Smooth muscle cell (in vitro differentiated cells): ENCODE measurements at regions not wholly inside any gene's neighbourhood (a gene's known extent, or its start where the extent isn't known, plus 50 kb on each side); places are given as distances from the start of the nearest gene placed in this dataset.

Experiments used
- DNase-seq: peaks from one replicate; lab custom pipeline; 2025; ENCODE audit not compliant: unreplicated experiment; lab: John Stamatoyannopoulos, UW
- H2AFZ ChIP-seq: fragments of 200-600 bp; sonication (generic); 2 replicates; pipeline ENCODE4 v1.6.0; 2016; ENCODE audit warnings: antibody characterized with exemption, low read depth, mild to moderate bottlenecking
- H3F3A ChIP-seq: fragments of 200-600 bp; sonication (generic); 2 replicates; pipeline ENCODE4 v1.6.0; 2017; ENCODE audit warnings: antibody characterized with exemption, low read depth
- H3K27ac ChIP-seq: fragments of 200-600 bp; sonication (generic); 2 replicates; pipeline ENCODE4 v1.5.1; 2016; ENCODE audit warnings: low read depth, mild to moderate bottlenecking
- H3K27me3 ChIP-seq: fragments of 200-600 bp; sonication (generic); 2 replicates; pipeline ENCODE4 v1.6.1; 2016; ENCODE audit warnings: low read depth, mild to moderate bottlenecking
- H3K36me3 ChIP-seq: fragments of 200-600 bp; sonication (generic); 2 replicates; pipeline ENCODE4 v1.5.1; 2016; ENCODE audit warnings: low read depth
- H3K4me1 ChIP-seq: fragments of 200-600 bp; sonication (generic); 2 replicates; pipeline ENCODE4 v1.5.1; 2016; ENCODE audit warnings: low read depth
- H3K4me2 ChIP-seq: fragments of 200-600 bp; sonication (generic); 2 replicates; pipeline ENCODE4 v1.6.0; 2016; ENCODE audit warnings: mild to moderate bottlenecking
- H3K4me3 ChIP-seq: fragments of 200-600 bp; sonication (generic); 2 replicates; pipeline ENCODE4 v1.5.1; 2016; ENCODE audit warnings: mild to moderate bottlenecking
- H3K79me2 ChIP-seq: fragments of 200-600 bp; sonication (generic); 2 replicates; pipeline ENCODE4 v1.6.0; 2016; ENCODE audit warnings: low read depth, mild to moderate bottlenecking
- H3K9ac ChIP-seq: fragments of 200-600 bp; sonication (generic); 2 replicates; pipeline ENCODE4 v1.6.0; 2016; ENCODE audit warnings: low read depth
- H3K9me3 ChIP-seq: fragments of 200-600 bp; sonication (generic); replicated peaks from 2 replicates; pipeline ENCODE4 v1.5.1; 2016; ENCODE audit warnings: low read depth
- H4K20me1 ChIP-seq: fragments of 200-600 bp; sonication (generic); 2 replicates; pipeline ENCODE4 v1.6.0; 2016; ENCODE audit warnings: low read depth
- WGBS: methylation state at CpG from one replicate; pipeline ENCODE4 v1.1.7; 2016; ENCODE audit warnings: low lambda C conversion rate; 5-methylcytosine and 5-hydroxymethylcytosine counted together
- TF ChIP-seq, protein P1 (sequence below): fragments of 200-600 bp; sonication (generic); IDR thresholded peaks from 2 replicates; pipeline ENCODE4 v1.5.1; 2017; ENCODE audit warnings: borderline replicate concordance, mild to moderate bottlenecking, antibody characterized with exemption; ENCODE audit not compliant: insufficient read depth, poor library complexity, severe bottlenecking

DNA sequence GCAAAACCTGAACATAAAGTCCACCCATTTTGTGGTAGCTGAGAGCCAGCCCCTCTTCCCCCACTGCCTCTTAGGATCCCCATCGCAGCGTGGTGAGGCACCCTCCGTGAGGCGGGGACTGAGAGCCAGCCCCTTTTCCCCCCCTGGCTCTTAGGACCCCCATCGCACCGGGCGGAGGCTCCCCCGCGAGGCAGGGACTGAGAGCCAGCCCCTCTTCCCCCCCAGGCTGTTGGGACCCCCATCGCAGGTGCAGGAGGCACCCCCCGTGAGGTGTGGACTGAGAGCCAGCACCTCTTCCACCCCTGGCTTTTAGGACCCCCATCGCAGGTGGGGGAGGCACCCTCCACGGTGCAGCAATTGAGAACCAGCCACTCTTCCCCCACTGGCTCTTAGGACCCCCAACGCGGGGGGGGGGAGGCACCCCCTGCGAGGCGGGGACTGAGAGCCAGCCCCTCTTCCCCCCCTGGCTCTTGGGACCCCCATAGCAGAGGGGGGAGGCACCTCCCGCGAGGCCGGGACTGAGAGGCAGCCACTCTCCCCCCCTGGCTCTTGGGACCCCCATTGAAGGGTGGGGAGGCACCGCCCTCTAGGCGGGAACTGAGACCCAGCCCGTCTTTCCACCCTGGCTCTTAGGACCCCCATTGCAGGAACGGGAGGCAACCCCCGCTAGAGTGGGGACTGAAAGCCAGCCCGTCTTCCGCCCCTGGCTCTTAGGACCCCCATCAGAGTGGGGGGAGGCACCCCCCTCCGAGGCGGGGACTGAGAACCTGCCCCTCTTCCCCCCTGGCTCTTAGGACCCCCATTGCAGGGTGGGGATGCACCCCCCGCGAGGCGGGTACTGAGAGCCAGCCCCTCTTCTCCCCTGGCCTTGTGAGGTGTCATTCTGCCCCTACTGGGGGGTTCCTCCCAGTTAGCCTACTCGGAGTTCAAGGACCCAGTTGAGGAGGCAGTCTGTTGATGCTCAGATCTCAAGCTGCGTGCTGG, 366.4 kb upstream of the SPRY2 start:
- H3K4me2 ChIP-seq = no peak overlapping the region
- H3K4me3 ChIP-seq = no peak overlapping the region
- WGBS = 92% methylated on average over 25 of the region's 34 CpGs
- no peak for DNase-seq
- H3K9ac ChIP-seq = no peak overlapping the region
- H3K4me1 ChIP-seq = no peaks in the 10 kb centered on the region
- no peak overlapping the region for H2AFZ ChIP-seq
- no peaks in the 10 kb centered on the region for H3K27me3 ChIP-seq
- no peak overlapping the region for H3K27ac ChIP-seq
- H3F3A ChIP-seq = no peaks in the 10 kb centered on the region
- H4K20me1 ChIP-seq = no peaks in the 10 kb centered on the region
- H3K79me2 ChIP-seq = no peaks in the 10 kb centered on the region
- H3K36me3 ChIP-seq = no peaks in the 10 kb centered on the region
- TF ChIP-seq, protein P1, sequence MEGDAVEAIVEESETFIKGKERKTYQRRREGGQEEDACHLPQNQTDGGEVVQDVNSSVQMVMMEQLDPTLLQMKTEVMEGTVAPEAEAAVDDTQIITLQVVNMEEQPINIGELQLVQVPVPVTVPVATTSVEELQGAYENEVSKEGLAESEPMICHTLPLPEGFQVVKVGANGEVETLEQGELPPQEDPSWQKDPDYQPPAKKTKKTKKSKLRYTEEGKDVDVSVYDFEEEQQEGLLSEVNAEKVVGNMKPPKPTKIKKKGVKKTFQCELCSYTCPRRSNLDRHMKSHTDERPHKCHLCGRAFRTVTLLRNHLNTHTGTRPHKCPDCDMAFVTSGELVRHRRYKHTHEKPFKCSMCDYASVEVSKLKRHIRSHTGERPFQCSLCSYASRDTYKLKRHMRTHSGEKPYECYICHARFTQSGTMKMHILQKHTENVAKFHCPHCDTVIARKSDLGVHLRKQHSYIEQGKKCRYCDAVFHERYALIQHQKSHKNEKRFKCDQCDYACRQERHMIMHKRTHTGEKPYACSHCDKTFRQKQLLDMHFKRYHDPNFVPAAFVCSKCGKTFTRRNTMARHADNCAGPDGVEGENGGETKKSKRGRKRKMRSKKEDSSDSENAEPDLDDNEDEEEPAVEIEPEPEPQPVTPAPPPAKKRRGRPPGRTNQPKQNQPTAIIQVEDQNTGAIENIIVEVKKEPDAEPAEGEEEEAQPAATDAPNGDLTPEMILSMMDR = no peak
- no peaks in the 10 kb centered on the region for H3K9me3 ChIP-seq

DNA sequence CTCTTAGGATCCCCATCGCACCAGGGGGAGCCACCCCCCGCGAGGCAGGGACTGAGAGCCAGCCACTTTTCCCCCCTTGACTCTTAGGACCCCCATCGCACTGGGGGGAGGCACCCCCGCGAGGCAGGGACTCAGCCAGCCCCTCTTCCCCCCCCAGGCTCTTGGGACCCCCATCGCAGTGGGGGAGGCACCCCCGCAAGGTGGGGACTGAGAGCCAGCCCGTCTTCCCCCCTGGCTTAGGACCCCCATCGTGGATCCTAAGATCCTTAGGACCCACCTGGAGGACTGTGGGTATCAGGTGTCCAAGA, 365.2 kb upstream of the SPRY2 start:
- H3K79me2 ChIP-seq = no peaks in the 10 kb centered on the region
- H2AFZ ChIP-seq = no peak overlapping the region
- no peaks in the 10 kb centered on the region for H3K4me1 ChIP-seq
- H3K4me3 ChIP-seq = no peak overlapping the region
- no peak for DNase-seq
- H3K27ac ChIP-seq = no peak overlapping the region
- H3K9ac ChIP-seq = no peak overlapping the region
- no peaks in the 10 kb centered on the region for H3K27me3 ChIP-seq
- TF ChIP-seq, protein P1 = no peak
- 99% methylated on average over 10 of the region's 10 CpGs for WGBS
- H3K9me3 ChIP-seq = no peaks in the 10 kb centered on the region
- no peaks in the 10 kb centered on the region for H3F3A ChIP-seq
- no peak overlapping the region for H3K4me2 ChIP-seq
- H3K36me3 ChIP-seq = no peaks in the 10 kb centered on the region
- no peaks in the 10 kb centered on the region for H4K20me1 ChIP-seq

DNA sequence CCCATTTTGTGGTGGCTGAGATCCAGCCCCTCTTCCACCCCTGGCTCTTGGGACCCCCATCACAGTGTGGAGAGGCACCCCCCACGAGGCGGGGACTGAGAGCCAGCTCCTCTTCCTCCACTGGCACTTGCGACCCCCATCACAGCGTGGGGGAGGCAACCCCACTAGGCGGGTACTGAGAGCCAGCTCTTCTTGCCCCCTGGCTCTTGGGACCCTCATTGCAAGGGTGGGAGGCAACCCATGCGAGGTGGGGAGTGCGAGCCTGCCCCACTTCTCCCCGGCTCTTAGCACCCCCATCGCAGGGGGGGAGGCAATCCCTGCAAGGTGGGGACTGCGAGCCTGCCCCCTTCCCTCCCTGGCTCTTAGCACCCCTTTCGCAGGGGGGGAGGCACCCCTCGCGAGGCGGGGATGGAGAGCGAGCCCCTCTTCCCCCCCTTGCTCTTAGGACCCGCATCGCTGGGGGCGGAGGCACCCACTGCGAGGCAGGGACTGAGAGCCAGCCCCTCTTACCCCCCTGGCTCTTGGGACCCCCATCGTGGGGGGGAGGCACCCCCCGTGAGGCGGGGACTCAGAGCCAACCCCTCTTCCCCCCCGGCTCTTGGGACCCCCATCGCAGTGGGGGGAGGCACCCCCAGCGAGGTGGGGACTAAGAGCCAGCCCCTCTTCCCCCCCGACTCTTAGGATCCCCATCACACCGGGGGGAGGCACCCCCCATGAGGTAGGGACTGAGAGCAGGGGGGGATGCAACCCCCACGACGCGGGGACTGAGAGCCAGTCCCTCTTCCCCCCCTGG, 364.6 kb upstream of the SPRY2 start:
- no peaks in the 10 kb centered on the region for H4K20me1 ChIP-seq
- WGBS = 95% methylated on average over 26 of the region's 30 CpGs
- H3F3A ChIP-seq = no peaks in the 10 kb centered on the region
- no peaks in the 10 kb centered on the region for H3K79me2 ChIP-seq
- no peak overlapping the region for H3K9ac ChIP-seq
- TF ChIP-seq, protein P1 = no peak
- no peak overlapping the region for H3K4me2 ChIP-seq
- H3K4me3 ChIP-seq = no peak overlapping the region
- H3K27me3 ChIP-seq = no peaks in the 10 kb centered on the region
- no peaks in the 10 kb centered on the region for H3K4me1 ChIP-seq
- no peak overlapping the region for H3K27ac ChIP-seq
- H3K36me3 ChIP-seq = no peaks in the 10 kb centered on the region
- H2AFZ ChIP-seq = no peak overlapping the region
- no peak for DNase-seq
- no peaks in the 10 kb centered on the region for H3K9me3 ChIP-seq
